ENCODE measurements at regions not wholly inside any gene's neighbourhood (a gene's known extent, or its start where the extent isn't known, plus 50 kb on each side); places are given as distances from the start of the nearest gene placed in this dataset.
"Not testable (repeated sequence)": the region's sequence is repeated elsewhere in the genome, so short reads cannot be mapped to it uniquely, and the experiment has no call there.

DNA sequence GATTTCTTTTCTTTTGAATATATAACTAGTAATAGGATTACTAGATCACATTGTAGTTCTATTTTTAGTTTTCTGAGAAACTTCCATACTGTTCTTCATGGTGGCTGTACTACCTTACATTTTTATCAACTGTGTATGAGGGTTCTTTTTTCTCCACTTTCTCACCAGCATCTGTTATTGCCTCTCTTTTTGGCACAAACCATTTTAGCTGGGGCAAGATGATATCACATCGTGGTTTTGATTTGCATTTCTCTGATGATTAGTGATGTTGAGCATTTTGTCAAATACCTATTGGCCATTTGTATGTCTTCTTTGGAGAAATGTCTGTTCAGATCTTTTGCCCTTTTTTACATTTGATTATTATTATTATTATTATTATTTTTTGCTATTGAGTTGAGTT is 86.1 kb upstream of the TCF21 start:
- FAIRE-seq: no peak

DNA sequence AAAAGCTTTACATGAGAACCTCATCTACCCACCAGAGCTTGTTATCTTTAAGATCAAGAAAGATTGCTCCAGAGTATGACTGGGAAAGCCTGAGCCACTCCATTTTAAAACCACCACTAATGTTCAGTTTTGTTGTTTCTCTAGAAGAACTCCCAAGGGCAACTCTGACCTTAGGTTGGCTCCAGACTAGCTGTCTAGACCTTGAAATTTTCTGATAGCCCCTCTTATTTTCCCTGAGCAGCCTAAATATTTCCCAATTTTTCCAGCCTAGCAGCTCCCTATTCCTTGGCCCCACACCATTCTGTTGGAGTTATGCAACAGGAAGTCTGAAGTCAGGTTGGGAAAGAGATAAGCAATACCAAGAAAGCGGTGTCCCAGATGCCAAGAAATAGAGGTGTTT is 84.6 kb upstream of the TCF21 start:
- FAIRE-seq: no peak

DNA sequence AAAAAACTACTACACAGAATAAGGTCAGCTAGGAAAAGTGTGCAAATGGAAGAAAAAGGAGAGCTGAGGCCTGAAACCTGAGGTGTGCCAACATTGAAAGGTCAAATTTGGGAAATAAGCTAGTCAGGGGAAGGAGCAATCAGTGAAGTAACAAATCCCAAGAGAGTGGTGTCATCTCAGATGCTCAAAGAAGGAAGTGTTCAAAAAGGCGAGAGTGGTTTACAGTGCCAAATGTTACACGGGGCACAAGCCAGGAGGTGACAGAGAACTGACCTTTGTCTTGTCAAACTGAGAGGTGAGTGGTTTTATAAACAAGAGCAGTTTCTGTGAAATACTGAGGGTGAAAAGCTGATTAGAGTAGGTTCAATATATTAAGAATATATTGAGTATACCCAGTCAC is 83.0 kb upstream of the TCF21 start:
- FAIRE-seq: no peak

DNA sequence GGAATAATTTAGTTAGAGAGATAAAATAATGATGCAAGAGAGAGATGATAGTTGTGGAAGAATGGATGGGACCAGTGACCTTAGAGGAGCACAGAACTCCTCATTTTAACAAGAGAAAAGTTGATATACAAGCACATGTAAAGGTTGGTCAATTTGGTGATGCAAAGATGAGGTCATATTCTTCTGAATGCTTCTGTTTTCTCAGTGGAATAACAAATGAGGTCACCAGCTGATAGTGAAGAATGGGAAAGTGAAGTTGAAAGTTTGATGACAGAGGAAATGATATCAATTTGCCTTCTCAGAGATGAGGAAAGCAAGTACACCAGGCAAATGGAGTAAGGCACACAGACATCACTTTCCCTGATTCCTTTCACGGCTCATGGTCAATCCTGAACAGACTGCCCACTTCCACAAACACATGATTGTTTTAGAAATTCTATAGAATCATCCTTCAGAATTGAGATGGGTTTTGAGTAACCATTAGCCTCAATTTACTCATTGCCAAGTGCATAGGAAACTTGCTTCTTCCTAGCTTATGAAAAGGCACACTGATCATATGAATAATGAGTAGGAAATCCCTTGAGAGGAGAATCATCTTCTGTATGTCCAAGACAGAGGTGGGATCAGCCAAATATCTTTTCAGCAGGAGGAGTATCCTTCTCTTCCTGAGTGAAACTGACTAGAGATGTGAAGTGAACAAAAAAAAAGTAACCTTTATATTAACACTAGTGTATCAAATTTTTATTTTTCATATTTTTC is 82.4 kb upstream of the TCF21 start:
- no peak for FAIRE-seq

DNA sequence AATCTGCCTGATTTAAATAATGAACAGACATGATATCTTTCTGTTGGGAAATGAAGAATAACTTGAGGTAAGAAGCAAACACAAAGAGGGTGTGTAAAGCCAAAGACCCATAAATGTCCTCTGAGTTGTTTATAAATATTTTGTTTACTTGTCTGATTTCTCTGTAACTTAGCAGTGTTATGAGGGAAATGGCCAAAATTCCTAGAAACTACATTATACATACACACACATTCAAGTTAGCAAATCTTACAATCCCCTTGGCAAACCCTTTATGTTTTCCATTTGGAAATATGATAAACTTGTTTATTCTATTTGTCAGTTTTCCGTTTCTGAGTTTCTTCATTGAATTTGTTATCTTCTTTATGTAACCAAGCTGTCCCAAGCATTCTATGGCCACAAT is 81.4 kb upstream of the TCF21 start:
- FAIRE-seq: no peak

DNA sequence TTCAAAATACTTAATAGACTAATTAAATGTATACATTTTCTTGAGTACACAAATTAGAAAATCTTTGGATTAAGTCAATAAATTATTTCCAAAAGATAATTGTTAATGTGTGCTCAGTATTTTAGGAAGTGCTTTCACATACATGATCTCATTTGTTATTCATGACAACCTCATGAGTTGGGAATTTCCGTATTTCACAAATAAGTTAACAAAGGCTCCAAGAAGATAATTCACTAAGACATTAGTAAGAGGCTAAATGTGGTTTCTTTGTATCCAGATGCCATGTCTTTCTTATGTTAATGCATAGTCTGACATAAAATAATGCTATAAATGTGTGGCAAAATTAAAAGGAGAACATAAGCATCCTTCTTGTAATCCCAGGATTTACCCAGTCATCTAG is 79.5 kb upstream of the TCF21 start:
- FAIRE-seq: no peak

DNA sequence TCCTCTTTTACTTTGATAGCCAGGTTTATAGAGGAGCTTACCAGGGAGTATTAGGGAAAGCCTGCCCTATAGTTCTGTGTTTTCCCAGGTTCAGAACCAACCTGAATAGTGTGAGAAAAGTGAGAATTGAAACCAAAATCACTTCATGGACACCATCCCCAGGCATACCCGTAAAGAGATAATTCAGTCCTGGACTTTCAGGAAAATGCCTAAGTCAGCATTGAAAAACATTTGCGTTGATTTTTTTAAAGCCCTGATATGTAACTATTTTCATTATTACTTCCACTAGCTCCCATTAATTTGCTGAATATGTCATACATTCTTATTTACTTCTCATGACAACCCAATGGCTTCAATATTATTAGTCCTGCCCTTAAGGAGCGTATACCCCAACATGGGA is 77.4 kb upstream of the TCF21 start:
- FAIRE-seq: no peak

DNA sequence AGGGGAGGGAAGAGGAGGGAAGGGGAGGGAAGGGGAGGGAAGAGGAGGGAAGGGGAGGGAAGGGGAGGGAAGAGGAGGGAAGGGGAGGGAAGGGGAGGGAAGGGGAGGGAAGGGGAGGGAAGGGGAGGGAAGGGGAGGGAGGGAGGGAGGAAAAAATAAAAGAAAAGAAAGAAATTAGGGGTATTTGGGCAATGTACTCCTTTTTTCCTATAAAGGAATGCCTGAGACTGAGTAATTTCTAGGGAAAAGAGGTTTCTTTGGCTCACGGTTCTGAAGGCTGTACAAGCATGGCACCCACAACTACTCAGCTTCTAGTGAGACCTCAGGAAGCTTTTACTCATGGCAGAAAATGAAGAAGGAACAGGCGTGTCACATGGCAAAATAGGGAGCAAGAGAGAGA is 76.5 kb upstream of the TCF21 start:
- FAIRE-seq: not testable (repeated sequence)

DNA sequence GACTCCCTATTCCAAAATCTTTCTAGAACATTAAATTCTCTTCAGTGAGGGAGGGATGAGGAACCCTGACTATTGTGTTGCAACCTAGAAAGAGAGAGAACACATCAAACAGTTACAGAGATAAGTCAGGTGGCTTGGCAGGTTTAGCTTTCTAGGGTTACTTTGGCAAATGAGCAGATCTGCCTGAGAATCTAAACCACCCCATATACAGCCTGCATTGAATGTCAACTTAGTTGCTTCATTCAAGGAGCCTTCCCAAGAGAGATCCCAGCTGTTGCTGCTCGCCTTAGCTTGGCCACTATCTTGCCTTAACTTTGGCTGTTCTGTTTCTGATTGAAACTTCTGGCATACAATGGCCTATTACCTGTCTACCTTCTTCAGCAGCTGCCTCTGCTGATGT is 74.7 kb upstream of the TCF21 start:
- FAIRE-seq: no peak

DNA sequence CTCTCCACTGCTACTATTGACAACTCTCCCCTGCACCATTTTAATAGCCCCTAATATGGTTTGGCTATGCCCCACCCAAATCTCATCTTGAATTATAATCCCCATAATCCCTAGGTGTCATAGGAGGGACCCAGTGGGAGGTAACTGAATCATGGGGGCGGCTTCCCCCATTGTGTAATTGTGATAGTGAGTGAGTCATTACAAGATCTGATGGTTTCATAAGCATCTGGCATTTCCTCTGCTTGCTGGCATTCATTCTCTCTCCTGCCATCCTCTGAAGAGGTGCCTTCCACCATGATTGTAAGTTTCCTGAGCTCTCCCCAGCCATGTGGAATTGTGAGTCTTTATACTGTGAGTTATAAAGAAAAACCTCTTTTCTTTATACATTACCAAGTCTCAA is 74.1 kb upstream of the TCF21 start:
- no peak for FAIRE-seq

DNA sequence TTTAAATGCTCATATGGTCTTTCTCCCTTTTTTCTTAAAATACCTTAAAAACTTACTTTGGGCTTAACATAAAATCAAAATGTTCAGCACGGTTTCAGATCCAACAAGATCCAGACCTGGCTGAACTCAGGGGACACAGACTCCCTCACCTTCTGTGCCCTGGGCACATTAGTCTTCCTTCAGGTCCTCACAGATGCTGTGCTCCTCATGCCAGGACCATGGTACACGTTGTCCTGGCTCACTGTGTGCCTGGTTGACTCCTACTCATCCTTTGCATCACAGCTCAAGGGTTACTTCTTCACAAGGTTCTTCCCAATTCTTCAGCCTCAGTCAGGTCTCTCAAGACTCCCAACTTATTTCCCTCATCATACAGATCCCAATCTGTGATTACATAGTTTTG is 73.6 kb upstream of the TCF21 start:
- no peak for FAIRE-seq

DNA sequence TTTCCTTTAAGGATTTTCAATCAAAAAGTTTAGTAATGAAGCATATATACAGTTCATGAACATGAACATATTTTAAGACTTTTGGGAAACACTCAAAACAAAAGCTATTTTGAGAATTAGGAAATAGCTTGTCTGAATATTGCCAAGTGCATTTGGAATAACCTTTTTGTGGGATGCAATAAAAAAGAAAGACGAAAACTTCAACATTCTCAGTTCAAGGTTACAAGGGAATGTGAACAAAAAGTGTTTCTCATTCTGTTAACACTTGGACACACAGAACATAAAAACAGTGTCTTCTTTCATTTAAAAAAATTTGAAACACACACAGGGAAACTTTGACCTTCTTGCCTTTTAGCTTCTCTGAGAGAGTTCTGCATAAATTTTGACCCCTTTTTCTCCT is 72.7 kb upstream of the TCF21 start:
- no peak for FAIRE-seq

DNA sequence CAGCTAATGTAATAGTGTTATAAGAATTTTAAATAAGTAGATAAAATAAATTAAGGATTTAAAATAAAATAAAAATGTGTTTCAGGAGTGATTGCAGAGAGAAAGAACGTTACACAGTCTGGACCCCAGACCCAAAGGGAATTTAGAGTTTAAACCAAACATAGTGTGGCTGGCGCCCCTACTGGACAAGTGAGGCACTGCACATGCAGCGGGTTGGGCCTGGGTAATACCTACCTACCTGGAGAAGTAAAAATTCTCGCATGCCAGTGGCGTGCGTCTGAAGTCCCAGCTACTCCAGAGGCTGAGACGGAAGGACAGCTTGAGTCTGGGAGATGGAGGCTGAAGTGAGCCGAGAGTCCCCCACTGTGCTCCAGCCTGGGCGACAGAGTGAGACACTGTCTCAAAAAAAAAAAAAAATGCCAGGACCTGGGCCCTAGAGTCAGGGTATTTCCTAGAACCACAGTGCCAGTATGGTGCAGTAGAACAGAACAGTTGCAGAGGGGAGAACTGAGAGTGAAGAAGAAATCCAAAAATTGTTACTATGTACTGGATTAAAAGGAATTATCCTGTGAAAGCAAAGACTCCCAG is 71.4 kb upstream of the TCF21 start:
- FAIRE-seq: no peak

DNA sequence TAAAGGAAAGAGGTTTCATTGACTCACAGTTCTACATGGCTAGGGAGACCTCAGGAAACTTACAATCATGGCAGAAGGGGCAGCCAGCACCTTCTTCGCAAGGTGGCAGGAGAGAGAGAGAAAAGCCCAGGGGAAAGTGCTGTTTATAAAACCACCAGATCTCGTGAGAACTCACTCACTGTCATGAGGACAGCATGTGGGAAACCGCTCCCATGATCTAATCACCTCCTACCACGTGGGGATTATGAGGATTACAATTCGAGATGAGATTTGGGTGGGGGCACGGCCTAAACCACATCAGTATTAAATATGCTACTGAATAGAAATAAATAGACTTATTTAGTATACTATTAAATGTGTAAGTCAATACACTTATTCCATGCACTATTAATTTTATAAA is 70.6 kb upstream of the TCF21 start:
- FAIRE-seq: no peak

DNA sequence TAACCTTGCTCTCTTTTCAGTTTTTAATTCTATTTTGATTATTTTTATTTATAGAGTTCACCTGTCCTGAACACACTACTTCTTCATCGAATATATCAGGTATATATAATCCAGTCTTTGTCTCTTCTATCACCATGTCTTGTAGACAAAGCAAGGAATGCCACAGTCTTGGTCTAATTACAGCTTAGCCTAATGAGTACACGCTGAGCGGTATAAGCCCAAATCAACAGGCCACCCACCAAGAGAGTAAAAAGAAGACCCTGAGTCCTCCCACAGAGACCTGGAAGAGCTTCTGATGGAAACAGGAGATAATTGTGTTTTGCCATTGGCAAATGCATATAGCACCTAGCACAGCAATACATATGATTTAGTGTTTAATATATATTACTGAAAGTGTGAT is 68.7 kb upstream of the TCF21 start:
- FAIRE-seq: no peak

DNA sequence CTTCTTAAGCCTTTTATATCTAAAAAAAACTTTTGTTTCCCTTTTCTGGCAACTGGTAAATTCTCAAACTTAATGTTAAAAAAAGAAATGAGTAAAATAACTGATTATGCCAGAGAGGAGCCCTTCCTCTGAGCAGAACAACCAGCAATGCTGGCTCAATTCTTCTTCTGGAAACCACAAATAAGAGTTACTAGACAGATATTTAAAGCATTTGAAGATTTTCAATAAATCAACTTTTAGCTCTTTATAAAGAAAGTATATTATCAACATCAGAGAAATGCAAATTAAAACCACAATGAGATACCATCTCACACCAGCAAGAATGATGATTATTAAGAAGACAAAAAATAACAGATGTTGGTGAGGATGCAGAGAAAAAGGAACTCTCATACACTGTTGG is 61.1 kb upstream of the TCF21 start:
- FAIRE-seq: no peak

DNA sequence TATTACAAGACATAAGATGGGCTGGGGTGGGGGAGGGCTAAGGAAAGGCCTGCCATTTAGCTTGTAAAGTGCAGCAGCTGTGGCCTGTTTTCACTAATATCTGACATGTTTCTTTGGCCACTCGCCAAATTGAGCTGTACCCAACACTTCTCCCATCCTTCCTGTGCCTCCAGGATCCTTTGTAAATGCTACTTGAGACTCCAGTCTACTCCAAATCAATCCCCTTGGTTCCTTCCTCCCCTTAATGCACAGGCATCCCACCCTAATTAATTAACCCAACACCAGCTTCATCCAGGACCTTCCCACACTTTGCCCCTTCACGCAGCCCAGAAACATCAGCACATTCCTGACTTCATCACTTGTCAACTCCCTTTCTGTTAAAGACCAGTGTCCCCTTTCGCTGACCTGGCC is 55.0 kb upstream of the TCF21 start:
- FAIRE-seq: no peak

DNA sequence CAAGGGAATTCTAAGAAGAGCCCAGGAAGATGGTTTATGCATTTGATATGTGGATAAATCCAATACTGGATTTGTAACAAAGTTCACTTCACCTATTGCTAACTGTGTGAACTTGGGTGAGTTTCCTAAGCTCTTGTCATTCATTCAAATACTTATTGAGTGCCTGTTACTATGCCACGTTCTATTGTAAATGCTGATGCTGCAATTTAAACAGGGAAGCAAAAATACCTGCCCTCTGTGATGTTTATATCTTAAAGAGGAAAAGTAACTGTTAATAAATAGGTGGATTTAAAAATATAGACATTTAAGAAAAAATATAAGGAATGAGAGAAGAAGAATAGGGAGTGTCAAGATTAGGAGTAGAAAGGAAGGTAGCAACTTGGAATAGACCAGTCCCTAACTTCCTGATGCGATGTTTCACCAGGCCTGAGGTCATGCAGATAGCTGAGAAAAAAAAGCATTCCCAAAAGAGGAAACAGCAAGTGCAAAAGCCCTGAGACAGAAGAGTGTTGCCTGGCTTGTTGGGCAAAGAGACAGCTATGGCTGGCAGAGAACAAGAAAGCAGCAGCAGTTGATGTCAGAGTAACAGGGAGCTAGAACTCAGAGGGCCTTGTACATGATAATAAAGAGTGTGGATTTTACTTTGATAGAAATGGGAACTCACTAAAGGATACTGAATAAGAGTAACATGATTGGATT is 54.3 kb upstream of the TCF21 start:
- no peak for FAIRE-seq

DNA sequence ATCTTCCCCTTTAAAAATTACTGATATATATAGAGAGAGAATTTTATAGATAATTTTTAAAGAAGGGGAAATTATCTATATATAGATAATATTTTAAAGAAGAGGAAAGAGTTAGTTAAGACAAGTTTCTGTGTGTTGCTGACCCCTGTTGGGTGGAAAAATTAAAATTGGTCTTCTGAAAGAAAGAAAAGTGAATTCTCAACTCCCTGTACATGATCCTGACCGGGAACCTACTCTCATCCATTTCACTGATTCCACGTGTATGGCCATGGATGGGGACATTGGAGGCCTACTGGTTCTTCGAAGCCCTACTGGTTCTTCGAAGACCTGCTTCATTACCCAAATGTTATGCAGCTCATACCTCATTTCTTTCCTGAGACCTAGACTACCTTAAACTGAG is 53.0 kb upstream of the TCF21 start:
- FAIRE-seq: no peak

DNA sequence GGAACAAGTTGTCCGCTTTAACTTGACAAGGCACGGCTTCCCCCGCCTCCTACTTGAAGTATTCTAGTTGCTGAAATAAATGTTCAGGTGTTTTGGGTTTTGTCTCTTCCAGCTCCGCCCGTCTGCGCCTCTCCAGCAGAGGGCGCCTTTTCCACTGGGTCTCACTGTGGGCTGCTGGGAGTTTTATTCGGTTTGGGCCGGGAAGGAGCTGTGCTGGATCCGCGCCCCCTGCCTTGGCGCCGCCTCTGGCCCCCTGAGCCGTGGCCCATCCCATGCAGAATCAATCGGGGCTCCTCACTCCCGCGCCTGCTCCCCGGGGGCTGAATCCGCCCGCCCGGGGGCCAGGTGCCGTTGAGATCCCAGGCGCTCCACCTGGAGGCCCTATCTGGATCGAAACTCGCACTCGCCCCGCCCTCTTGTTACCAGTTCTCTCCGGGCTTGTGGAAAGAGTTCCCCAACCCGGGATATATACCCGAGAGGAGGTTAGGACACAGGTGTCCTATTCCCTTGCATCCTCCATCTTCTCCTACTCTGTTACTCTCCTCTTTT is 51.0 kb upstream of the TCF21 start:
- FAIRE-seq: no peak

Data from islet of Langerhans (tissue), 1 donor.